Sigmoid colon (tissue), 6 donors: ENCODE measurements at regions not wholly inside any gene's neighbourhood (a gene's known extent, or its start where the extent isn't known, plus 50 kb on each side); places are given as distances from the start of the nearest gene placed in this dataset.

Source experiments
- DNase-seq: peaks from one replicate; pipeline ENCODE4 v3.0.0-alpha.2; 2019
- H3K27ac ChIP-seq, 4 donors: fragments of 200-600 bp; sonication (generic); one replicate each; pipeline ENCODE4 v1.5.1; 2016 to 2019; ENCODE audit warnings: mild to moderate bottlenecking in 1 of 4
- H3K27me3 ChIP-seq, 3 donors: fragments of 200-600 bp; sonication (generic); one replicate each; pipeline ENCODE4 v1.5.1; 2019; ENCODE audit warnings: mild to moderate bottlenecking in 1 of 3
- H3K36me3 ChIP-seq, 4 donors: fragments of 200-600 bp; sonication (generic); one replicate each; pipeline ENCODE4 v1.5.1; 2016 to 2019
- H3K4me1 ChIP-seq, 4 donors: fragments of 200-600 bp; sonication (generic); one replicate each; pipeline ENCODE4 v1.5.1; 2017 to 2019
- H3K4me3 ChIP-seq, 4 donors: fragments of 200-600 bp; sonication (generic); one replicate each; pipeline ENCODE4 v1.5.1; 2017 to 2019; ENCODE audit warnings: mild to moderate bottlenecking in 2 of 4, moderate library complexity in 1 of 4
- H3K9me3 ChIP-seq, 4 donors: fragments of 200-600 bp in 3 of 4; sonication (generic) in 3 of 4; one replicate each; pipeline versions ENCODE4 v1.5.1 to v1.6.1; 2013 to 2019
- EP300 ChIP-seq, 4 donors: sonication (generic); formaldehyde crosslinking; IDR thresholded peaks; one replicate each; pipeline ENCODE4 v1.6.1; 2017; ENCODE audit warnings: antibody characterized with exemption in 4 of 4
- POLR2A ChIP-seq, 2 donors: fragments of 450-650 bp; IDR thresholded peaks; one replicate each; pipeline ENCODE4 v1.6.1; 2016; ENCODE audit warnings: antibody characterized with exemption in 2 of 2, mild to moderate bottlenecking in 2 of 2, moderate library complexity in 2 of 2
- POLR2AphosphoS5 ChIP-seq, 4 donors: sonication (generic); formaldehyde crosslinking; IDR thresholded peaks; one replicate each; pipeline ENCODE4 v1.6.1; 2017; ENCODE audit warnings: antibody characterized with exemption in 4 of 4
- WGBS, 2 donors: extraction: QIAGEN DNeasy Blood & Tissue Kit; methylation state at CpG; one replicate each; pipeline ENCODE4 v1.1.7; 2013; 5-methylcytosine and 5-hydroxymethylcytosine counted together
- intact Hi-C: fragments of 100-400 bp; cut with DNase I; formaldehyde crosslinking; loops from one replicate; pipeline ENCODE4 v1.15.1; 2023
- TF ChIP-seq, protein P1 (sequence below), 4 experiments: fragments of 450-650 bp in 3 of 4; fragments of 200-600 bp in 1 of 4; IDR thresholded peaks; one replicate each; pipeline ENCODE4 v1.5.1; 2016 to 2019; ENCODE audit warnings: antibody characterized with exemption in 4 of 4, mild to moderate bottlenecking in 3 of 4, moderate library complexity in 2 of 4
- donor health status: healthy with polysubstance abuse.
- donor health status: healthy.

DNA sequence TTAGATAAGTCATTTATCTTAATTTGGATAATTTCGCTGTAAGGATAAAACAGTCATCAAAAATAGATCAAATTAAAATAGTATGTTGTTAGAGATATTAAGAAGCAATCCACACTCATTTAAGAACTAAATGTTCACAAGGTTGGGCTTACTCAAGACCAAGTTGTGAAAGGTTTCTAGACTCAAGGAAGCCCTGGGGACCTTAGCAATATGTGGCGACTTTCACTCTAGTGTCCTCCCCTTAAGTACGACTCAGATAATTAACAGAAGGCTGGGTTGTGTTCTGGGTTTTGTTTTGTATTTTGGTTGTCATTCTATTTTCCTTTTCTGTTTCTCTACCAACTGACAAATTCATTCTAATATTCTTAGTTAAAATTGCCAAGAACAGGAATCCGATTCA lies 1008.0 kb downstream of the PCDH9 start:
- Histone ChIP-seq H3K4me3 (no peak overlapping the region), H3K36me3 (no peaks in the 10 kb centered on the region), H3K27me3 (no peaks in the 10 kb centered on the region), H3K4me1 (peaks cover 0 to 10% (median 0%) of the 10 kb centered on the region in 4 donors), H3K9me3 (no peaks in the 10 kb centered on the region), H3K27ac (no peak overlapping the region)
- intact Hi-C loops: no loop called here
- TF ChIP-seq POLR2AphosphoS5 (IDR thresholded peaks at IDR 0.05) (no peak), EP300 (IDR thresholded peaks at IDR 0.05) (no peak), POLR2A (IDR thresholded peaks at IDR 0.05) (no peak)
- TF ChIP-seq, protein P1, sequence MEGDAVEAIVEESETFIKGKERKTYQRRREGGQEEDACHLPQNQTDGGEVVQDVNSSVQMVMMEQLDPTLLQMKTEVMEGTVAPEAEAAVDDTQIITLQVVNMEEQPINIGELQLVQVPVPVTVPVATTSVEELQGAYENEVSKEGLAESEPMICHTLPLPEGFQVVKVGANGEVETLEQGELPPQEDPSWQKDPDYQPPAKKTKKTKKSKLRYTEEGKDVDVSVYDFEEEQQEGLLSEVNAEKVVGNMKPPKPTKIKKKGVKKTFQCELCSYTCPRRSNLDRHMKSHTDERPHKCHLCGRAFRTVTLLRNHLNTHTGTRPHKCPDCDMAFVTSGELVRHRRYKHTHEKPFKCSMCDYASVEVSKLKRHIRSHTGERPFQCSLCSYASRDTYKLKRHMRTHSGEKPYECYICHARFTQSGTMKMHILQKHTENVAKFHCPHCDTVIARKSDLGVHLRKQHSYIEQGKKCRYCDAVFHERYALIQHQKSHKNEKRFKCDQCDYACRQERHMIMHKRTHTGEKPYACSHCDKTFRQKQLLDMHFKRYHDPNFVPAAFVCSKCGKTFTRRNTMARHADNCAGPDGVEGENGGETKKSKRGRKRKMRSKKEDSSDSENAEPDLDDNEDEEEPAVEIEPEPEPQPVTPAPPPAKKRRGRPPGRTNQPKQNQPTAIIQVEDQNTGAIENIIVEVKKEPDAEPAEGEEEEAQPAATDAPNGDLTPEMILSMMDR (IDR thresholded peaks at IDR 0.05): no peak
- 80 to 92% methylated on average over 4 of the region's 4 CpGs for WGBS, 2 donors
- DNase-seq: no peak

DNA sequence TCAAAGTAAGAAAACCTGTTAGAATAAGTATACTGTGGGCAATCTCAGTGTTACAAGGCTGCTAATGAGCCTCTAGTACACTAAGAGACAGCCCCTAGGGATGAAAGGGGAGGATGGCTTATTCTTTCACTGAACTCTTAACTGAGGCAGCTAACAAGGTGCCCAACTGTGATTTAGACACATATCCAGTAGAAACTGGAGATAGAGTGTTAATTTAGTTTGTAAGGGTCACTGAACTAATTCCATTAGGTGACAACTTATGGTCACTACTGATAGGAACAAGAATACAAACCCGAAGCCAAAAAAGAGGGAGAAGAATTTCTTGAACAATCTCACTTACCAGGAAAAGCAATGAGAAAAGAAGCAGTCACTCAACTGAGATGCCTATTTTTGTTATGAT lies 1010.6 kb downstream of the PCDH9 start:
- TF ChIP-seq POLR2AphosphoS5 (IDR thresholded peaks at IDR 0.05): no peak
- no peak for TF ChIP-seq POLR2A (IDR thresholded peaks at IDR 0.05)
- TF ChIP-seq, protein P1 (IDR thresholded peaks at IDR 0.05): no peak
- no peak for TF ChIP-seq EP300 (IDR thresholded peaks at IDR 0.05)
- Histone ChIP-seq H3K36me3 (no peaks in the 10 kb centered on the region), H3K4me3 (no peak overlapping the region), H3K27me3 (no peaks in the 10 kb centered on the region), H3K9me3 (no peaks in the 10 kb centered on the region), H3K4me1 (peaks cover 0 to 4% (median 0%) of the 10 kb centered on the region in 4 donors), H3K27ac (no peak overlapping the region)
- 75 to 79% methylated on average over 1 of the region's 1 CpG for WGBS, 2 donors
- DNase-seq: no peak
- intact Hi-C loops: no loop called here

DNA sequence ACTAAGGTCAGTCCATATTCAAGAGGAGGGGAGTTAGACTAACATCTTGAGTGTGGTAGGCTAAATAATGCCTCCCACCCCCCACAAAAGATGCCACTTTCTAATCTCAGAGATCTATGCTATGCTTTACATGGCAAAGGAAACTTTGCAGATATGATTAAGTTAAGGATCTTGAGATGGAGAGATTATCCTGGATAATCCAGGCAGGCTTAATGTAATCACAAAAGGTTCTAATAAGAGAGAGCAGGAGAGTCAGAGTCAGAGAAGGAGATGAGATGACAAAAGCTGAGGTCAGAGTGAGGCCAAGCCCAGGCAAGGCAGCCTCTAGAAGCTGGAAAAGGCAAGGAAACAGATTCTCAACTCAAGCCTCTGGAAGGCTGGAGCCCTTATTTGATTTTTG lies 1011.6 kb downstream of the PCDH9 start:
- TF ChIP-seq, protein P1 (IDR thresholded peaks at IDR 0.05): no peak
- no peak for TF ChIP-seq POLR2AphosphoS5 (IDR thresholded peaks at IDR 0.05)
- TF ChIP-seq EP300 (IDR thresholded peaks at IDR 0.05): no peak
- TF ChIP-seq POLR2A (IDR thresholded peaks at IDR 0.05): no peak
- Histone ChIP-seq H3K4me3 (no peak overlapping the region), H3K27ac (no peak overlapping the region), H3K36me3 (no peaks in the 10 kb centered on the region), H3K4me1 (no peaks in the 10 kb centered on the region), H3K27me3 (no peaks in the 10 kb centered on the region), H3K9me3 (no peaks in the 10 kb centered on the region)
- intact Hi-C loops: no loop called here
- DNase-seq: no peak

DNA sequence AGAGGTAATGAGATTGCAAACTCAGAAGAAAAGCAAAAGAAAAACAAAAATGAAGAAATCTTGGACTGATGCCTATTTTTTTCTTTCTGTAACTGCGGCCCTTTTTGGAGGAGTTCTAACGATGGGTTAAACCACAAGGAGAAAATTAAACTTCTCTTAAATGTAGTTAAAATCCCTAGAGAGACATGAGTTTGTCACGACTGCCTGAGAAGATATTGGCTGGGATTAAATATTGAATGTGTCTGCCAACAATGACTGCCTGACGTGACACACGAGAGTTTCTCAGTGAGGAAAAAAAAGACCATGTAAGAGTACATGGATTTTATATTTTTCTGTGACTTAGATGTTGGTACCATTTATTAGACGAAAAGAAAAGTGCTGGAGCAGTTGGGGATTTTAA lies 1013.4 kb downstream of the PCDH9 start:
- Histone ChIP-seq H3K9me3 (no peaks in the 10 kb centered on the region), H3K4me1 (no peaks in the 10 kb centered on the region), H3K36me3 (no peaks in the 10 kb centered on the region), H3K27me3 (no peaks in the 10 kb centered on the region), H3K4me3 (no peak overlapping the region), H3K27ac (no peak overlapping the region)
- TF ChIP-seq, protein P1 (IDR thresholded peaks at IDR 0.05): no peak
- TF ChIP-seq POLR2AphosphoS5 (IDR thresholded peaks at IDR 0.05) (no peak), POLR2A (IDR thresholded peaks at IDR 0.05) (no peak), EP300 (IDR thresholded peaks at IDR 0.05) (no peak)
- no peak for DNase-seq
- WGBS, 2 donors: 47 to 64% methylated on average over 6 of the region's 6 CpGs
- intact Hi-C loops: no loop called here

DNA sequence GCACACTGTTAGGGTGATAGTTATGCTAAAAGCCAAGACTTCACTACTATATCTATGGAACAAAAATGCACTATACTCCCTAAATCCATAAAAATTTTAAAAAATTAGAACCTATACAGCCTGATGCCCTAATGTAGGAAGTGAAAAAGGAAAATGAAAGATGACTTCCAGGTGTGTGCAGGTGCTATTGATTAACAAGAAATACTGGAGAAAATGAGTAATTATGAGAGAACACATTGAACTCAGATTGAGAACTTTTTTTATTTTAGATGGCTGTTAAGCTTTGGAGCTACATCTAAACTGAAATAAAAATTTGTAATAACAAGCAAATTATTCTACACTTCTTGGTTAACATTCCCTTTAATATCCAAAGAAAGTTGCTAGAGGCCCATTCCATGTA lies 1015.7 kb downstream of the PCDH9 start:
- Histone ChIP-seq H3K9me3 (no peaks in the 10 kb centered on the region), H3K4me1 (peaks cover 0 to 13% (median 9%) of the 10 kb centered on the region in 4 donors), H3K27ac (no peak overlapping the region), H3K27me3 (no peaks in the 10 kb centered on the region), H3K4me3 (no peak overlapping the region), H3K36me3 (no peaks in the 10 kb centered on the region)
- TF ChIP-seq, protein P1 (IDR thresholded peaks at IDR 0.05): no peak
- TF ChIP-seq POLR2AphosphoS5 (IDR thresholded peaks at IDR 0.05) (no peak), EP300 (IDR thresholded peaks at IDR 0.05) (no peak), POLR2A (IDR thresholded peaks at IDR 0.05) (no peak)
- DNase-seq: no peak
- intact Hi-C loops: no loop called here
